GDM1 (cell line): ENCODE measurements at regions not wholly inside any gene's neighbourhood (a gene's known extent, or its start where the extent isn't known, plus 50 kb on each side); places are given as distances from the start of the nearest gene placed in this dataset.
"Not testable (repeated sequence)": the region's sequence is repeated elsewhere in the genome, so short reads cannot be mapped to it uniquely, and the experiment has no call there.

Experiments
- DNase-seq: peaks from one replicate; lab custom pipeline; 2025; lab: John Stamatoyannopoulos, UW

DNA sequence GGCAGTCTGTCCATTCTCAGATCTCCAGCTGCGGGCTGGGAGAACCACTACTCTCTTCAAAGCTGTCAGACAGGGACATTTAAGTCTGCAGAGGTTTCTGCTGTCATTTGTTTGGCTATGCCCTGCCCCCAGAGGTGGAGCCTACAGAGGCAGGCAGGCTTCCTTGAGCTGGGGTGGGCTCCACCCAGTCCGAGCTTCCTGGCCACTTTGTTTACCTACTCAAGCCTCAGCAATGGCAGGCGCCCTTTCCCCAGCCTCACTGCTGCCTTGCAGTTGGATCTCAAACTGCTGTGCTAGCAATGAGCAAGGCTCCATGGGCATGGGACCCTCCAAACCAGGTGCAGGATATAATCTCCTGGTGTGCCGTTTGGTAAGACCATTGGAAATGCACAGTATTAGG is 1154.5 kb upstream of the ACO1 start:
- DNase-seq: not testable (repeated sequence)

GRCh38 chr9:31232485-31232884 is 1152.0 kb upstream of the ACO1 start:
- DNase-seq: no peak

GRCh38 chr9:31236344-31236743 is 1148.1 kb upstream of the ACO1 start:
- DNase-seq: no peak

DNA sequence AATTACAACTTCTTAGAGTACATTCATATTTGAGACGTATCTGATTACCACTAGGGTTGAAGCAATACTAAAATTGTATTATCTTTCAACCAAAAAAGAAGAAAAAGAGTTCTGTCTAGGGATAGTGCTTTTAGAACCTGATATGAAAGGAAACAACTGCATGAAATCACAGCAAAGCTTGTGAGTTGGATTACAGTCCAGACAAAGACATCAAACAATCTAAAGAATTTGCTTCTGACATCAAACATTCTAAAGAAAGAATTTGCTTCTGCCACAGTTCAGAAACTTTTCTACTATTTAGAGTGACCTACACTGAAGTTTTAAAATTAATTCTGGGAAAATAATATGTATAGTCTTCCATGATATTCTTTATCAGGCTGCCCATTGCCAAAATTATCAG is 1141.1 kb upstream of the ACO1 start:
- DNase-seq: no peak

- no peak for DNase-seq
These were observed 1136.3 kb upstream of the ACO1 start for GRCh38 chr9:31248156-31248555.

GRCh38 chr9:31251386-31251785 is 1133.1 kb upstream of the ACO1 start:
- DNase-seq: no peak

- DNase-seq: no peak
These were observed 1130.4 kb upstream of the ACO1 start for GRCh38 chr9:31253800-31254762.

- no peak for DNase-seq
These were observed 1129.2 kb upstream of the ACO1 start for GRCh38 chr9:31255211-31255610.

- no peak for DNase-seq
These were observed 1124.6 kb upstream of the ACO1 start for GRCh38 chr9:31259824-31260223.

GRCh38 chr9:31272456-31273295 is 1111.8 kb upstream of the ACO1 start:
- DNase-seq: no peak

GRCh38 chr9:31275419-31275818 is 1109.0 kb upstream of the ACO1 start:
- no peak for DNase-seq

DNA sequence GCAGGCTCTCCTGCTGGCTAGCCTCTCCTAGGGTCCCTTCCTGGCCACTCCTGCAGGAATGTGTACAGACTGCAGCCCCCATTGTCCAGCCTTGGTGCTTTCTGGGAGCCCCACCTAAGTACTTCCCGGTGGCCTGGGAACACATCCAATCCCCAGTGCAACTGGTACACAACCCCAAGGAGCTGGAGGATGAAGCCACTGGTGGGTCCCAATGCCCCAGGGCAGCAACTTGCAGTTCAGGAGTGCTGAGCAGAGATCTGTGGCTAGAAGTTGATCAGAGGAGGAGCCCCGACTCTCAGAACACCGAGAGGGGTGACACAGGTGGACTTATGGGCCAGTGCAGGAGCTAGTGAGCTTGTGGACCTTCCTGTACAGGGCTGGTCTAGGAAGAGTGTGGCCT is 1093.7 kb upstream of the ACO1 start:
- DNase-seq: no peak

DNA sequence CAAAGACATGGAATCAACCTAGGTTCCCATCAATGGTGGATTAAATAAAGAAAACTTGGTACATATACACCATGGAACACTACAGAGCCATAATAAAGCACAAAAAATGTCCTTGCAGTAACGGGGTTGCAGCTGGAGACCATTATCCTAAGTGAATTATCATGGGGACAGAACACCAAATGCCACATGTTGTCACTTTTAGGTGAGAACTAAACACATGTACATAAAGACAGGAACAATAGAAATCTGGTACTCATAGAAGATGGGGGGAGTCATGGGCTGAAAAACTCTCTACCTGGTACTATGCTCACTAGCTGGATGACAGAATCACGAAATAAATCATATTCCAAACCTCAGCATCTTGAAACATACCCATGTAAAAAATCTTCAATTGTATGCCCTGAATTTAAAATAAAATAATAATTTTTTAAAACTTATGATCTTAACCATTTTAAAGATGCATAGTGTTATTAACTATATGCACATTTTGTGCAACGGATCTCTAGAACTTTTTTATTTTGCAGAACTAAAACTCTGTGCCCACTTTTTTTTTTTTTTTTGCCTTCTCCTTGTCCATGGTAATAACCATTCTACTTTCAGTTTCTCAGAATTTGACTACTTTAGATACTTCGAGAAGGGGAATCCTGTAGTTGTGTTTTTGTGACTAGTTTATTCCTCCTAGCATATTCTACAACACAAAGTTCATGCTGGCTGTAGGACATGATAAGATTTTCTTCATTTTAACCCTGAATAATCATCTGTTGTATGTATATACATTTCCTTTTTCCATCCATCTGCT is 1081.6 kb upstream of the ACO1 start:
- DNase-seq: no peak

DNA sequence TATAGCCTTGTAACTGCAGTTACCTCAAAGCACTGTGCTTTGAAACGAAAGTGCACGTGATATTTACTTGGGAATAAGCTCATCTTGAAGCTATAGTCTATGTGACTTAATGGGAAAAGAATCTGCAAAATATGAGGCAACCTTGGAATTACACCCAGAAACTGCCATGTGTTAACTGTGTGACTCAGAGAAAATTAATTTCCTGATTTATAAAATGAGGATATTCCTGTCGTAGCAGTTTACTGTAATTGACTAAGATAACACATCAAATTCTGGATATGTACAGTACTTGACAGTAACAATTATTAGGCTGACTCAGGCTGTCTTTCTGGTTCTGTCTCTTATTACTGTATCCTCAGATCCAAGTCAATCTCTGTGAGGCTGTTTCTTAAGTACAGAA is 1079.9 kb upstream of the ACO1 start:
- DNase-seq: no peak

DNA sequence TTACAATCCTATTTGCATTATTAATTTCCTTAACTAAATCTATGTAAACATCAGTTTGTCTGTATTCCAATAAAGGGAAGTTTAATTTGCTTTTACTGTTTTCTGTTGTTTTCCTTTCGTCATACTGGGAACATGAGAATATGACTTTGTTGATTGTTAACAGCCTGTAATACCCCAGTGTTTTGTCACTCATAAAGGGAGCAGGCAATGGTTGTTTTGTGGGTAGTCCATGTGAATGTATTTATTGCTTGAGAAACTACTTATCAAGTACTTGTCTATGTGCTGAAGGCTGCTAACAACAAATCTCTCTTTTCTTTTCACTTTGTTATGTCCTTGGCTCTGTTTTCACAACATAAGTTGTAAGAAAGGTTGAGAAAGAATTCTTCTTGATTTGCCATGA is 1070.2 kb upstream of the ACO1 start:
- DNase-seq: no peak

- DNase-seq: no peak
These were observed 1063.9 kb upstream of the ACO1 start for GRCh38 chr9:31320494-31320893.

DNA sequence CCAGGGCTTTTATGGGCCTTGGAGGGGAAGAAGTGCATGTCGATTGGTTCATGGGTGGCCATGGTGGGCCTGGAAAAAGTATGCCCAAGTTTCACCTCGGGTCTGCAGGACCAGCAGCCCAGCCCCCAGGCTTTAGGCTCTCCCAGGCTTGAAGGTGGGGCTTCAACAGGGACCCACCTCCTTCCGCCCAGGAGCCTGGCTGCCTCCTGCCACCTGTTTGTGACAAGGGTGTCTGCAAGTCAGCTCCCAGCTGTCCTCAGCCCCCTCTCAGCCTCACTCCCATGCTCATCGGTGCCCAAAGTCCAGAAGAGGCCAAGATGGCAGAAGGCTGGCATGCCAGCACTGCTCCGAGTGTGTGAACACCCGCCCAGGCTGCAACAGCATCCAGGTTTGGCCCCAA is 1063.2 kb upstream of the ACO1 start:
- no peak for DNase-seq

DNA sequence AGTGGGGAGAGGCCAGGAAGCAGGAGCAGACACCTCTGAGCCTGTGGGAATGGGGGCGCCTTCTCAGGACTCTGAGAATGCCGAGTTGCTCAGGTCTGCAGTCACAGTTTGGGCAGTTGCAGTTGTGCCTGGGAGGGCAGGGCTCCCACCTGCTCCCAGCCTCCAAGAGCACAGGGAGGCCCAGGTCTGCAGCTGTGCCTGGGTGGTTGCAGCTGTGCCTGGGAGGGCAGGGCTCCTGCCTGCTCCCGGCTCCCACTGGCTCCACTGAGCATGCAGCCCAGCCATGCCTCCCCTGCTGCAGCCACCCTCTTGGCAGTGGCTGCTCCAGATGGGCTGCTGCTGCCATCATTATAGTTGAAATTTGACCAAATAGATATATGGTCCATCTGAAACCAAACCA is 1062.8 kb upstream of the ACO1 start:
- DNase-seq: no peak

- no peak for DNase-seq
These were observed 1060.6 kb upstream of the ACO1 start for GRCh38 chr9:31323726-31324444.

GRCh38 chr9:31325778-31326177 is 1058.7 kb upstream of the ACO1 start:
- no peak for DNase-seq

GRCh38 chr9:31326883-31327282 is 1057.6 kb upstream of the ACO1 start:
- not testable (repeated sequence) for DNase-seq
